ENCODE measurements at regions not wholly inside any gene's neighbourhood (a gene's known extent, or its start where the extent isn't known, plus 50 kb on each side); places are given as distances from the start of the nearest gene placed in this dataset.

GRCh38 chr1:57789936-57790335 is 366.1 kb upstream of the DAB1 start:
- no peak for DNase-seq

GRCh38 chr1:57788313-57788712 is 364.5 kb upstream of the DAB1 start:
- DNase-seq, result no peak

- DNase-seq, result no peak
Observed at GRCh38 chr1:57784356-57784755, 360.5 kb upstream of the DAB1 start.

- no peak for DNase-seq
Observed at GRCh38 chr1:57782357-57782756, 358.5 kb upstream of the DAB1 start.

- no peak for DNase-seq
Observed at GRCh38 chr1:57772580-57773195, 348.8 kb upstream of the DAB1 start.

GRCh38 chr1:57770772-57771171 is 346.9 kb upstream of the DAB1 start:
- DNase-seq, result peak; percentile 3

- no peak for DNase-seq
Observed at GRCh38 chr1:57770236-57770635, 346.4 kb upstream of the DAB1 start.

- no peak for DNase-seq
Observed at GRCh38 chr1:57761628-57762027, 337.8 kb upstream of the DAB1 start.

- no peak for DNase-seq
Observed at GRCh38 chr1:57752843-57753242, 329.0 kb upstream of the DAB1 start.

GRCh38 chr1:57748719-57749118 is 324.9 kb upstream of the DAB1 start:
- DNase-seq, result no peak

- DNase-seq, result no peak
Observed at GRCh38 chr1:57747818-57748217, 324.0 kb upstream of the DAB1 start.

GRCh38 chr1:57741521-57741920 is 317.7 kb upstream of the DAB1 start:
- no peak for DNase-seq

GRCh38 chr1:57736940-57737339 is 313.1 kb upstream of the DAB1 start:
- DNase-seq, result no peak

- no peak for DNase-seq
Observed at GRCh38 chr1:57729181-57729580, 305.3 kb upstream of the DAB1 start.

GRCh38 chr1:57727121-57727520 is 303.3 kb upstream of the DAB1 start:
- DNase-seq, result no peak

GRCh38 chr1:57725318-57725717 is 301.5 kb upstream of the DAB1 start:
- DNase-seq, result no peak

- DNase-seq, result no peak
Observed at GRCh38 chr1:57724535-57724934, 300.7 kb upstream of the DAB1 start.

GRCh38 chr1:57722285-57722978 is 298.6 kb upstream of the DAB1 start:
- DNase-seq, result no peak

GRCh38 chr1:57721001-57721400 is 297.1 kb upstream of the DAB1 start:
- no peak for DNase-seq

- no peak for DNase-seq
Observed at GRCh38 chr1:57719274-57719673, 295.4 kb upstream of the DAB1 start.

GRCh38 chr1:57713501-57713900 is 289.6 kb upstream of the DAB1 start:
- no peak for DNase-seq

GRCh38 chr1:57712846-57713245 is 289.0 kb upstream of the DAB1 start:
- no peak for DNase-seq

GRCh38 chr1:57711326-57711725 is 287.5 kb upstream of the DAB1 start:
- DNase-seq, result no peak

GRCh38 chr1:57707631-57708030 is 283.8 kb upstream of the DAB1 start:
- no peak for DNase-seq

- no peak for DNase-seq
Observed at GRCh38 chr1:57704811-57705210, 281.0 kb upstream of the DAB1 start.

Measured in RPMI8226 (cell line).